Epithelial cell of esophagus (primary cell): ENCODE measurements at regions not wholly inside any gene's neighbourhood (a gene's known extent, or its start where the extent isn't known, plus 50 kb on each side); places are given as distances from the start of the nearest gene placed in this dataset.

Source experiments
- DNase-seq: peaks from one replicate; pipeline ENCODE4 v3.0.0; 2010; ENCODE audit warnings: low read depth
- H3K4me3 ChIP-seq: 2 replicates; pipeline ENCODE4 v1.5.1; 2011; ENCODE audit warnings: mild to moderate bottlenecking, low read length, control low read depth
- TF ChIP-seq, protein P1 (sequence below): IDR thresholded peaks from 2 replicates; pipeline ENCODE4 v1.5.1; 2011; ENCODE audit warnings: low read depth, mild to moderate bottlenecking, low read length, control low read depth, inconsistent platforms; ENCODE audit not compliant: insufficient read depth; ENCODE audit errors: missing control alignments

DNA sequence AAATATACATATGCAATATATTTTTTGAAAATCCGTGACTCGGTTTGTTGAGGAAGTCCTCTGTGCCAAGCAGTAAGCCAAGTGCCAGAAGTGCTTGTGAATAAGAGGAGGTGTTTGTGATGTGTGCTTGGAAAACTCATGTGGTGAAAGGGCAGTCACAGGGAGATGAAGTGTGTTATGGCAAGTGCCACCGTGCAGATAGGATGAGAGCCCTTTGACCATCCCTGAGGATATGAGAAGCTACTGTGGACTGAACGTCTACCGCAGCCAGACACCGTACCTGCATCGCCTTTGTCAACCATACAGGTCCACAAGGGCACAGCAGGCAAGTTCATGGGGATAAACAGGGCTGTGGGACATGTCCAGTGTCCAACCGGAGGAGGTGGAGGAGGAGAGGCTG is 288.9 kb upstream of the MYT1L start:
- no peak for DNase-seq
- TF ChIP-seq, protein P1, sequence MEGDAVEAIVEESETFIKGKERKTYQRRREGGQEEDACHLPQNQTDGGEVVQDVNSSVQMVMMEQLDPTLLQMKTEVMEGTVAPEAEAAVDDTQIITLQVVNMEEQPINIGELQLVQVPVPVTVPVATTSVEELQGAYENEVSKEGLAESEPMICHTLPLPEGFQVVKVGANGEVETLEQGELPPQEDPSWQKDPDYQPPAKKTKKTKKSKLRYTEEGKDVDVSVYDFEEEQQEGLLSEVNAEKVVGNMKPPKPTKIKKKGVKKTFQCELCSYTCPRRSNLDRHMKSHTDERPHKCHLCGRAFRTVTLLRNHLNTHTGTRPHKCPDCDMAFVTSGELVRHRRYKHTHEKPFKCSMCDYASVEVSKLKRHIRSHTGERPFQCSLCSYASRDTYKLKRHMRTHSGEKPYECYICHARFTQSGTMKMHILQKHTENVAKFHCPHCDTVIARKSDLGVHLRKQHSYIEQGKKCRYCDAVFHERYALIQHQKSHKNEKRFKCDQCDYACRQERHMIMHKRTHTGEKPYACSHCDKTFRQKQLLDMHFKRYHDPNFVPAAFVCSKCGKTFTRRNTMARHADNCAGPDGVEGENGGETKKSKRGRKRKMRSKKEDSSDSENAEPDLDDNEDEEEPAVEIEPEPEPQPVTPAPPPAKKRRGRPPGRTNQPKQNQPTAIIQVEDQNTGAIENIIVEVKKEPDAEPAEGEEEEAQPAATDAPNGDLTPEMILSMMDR: no peak
- H3K4me3 ChIP-seq: no peak overlapping the region

DNA sequence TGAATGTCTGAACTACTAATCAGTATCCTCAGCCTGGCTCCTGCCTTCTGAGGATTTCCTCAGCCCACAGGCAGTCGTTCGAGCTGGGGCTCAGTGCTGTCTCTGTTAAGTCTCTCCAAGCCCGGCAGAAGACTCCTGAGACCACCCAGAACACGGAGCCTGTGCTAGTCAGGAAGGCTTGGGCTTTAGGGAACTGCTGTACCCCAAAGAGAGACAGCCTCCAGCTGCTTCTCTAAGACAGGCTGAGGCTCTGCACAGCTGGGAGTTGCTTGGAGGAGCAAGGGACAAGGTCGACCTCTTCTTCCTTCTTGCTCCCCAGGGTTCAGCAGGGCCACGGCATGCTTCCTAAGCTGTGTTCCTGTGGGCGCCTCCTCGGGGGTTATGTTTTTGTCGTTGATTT is 283.4 kb upstream of the MYT1L start:
- DNase-seq: no peak
- no peak overlapping the region for H3K4me3 ChIP-seq
- TF ChIP-seq, protein P1: no peak

DNA sequence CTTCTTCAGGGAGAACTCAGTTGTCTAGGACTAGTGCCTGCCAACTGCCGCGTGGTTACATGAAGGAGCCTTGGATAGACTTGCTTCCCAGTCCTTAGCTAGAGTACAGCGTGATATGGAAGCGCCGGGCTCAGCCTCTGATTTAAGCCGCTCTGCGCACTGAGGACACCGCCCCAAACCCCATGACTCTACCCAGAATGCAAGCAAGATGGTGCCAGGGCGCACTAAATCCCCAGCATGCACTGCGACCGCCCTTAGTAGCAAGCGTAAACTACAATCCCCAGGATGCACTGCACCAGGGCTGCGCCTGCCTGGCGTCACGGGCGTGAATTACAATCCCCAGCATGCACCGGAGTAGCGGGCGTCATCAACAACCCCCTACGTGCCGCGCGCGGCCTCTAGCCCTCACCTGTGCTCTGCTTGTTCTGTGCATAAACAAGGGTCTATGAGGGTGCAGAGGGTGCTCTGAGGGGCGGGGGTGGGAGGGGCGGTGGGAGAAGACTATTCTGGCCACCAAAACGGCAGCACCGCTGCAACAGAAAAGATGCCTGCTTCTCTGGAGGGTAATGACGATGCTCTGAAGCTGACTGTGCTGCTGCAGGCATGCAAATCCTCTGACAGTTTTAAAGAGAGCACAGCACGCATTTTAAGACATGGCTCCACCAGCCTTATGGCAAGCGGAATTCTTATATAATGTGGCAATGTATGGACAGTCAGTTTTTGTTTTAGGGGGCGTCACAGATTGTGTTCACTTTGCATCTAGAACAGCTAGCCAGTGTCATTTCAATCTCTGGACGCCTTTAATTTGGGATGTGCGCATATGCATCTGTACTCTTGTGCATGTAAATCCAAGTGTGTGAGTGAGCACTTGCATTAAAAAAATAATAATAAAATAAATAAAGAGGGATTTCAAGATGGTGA is 282.5 kb upstream of the MYT1L start:
- TF ChIP-seq, protein P1: peak; percentile 9
- peak overlapping the region; percentile 54 for H3K4me3 ChIP-seq
- DNase-seq: peak; percentile 94

DNA sequence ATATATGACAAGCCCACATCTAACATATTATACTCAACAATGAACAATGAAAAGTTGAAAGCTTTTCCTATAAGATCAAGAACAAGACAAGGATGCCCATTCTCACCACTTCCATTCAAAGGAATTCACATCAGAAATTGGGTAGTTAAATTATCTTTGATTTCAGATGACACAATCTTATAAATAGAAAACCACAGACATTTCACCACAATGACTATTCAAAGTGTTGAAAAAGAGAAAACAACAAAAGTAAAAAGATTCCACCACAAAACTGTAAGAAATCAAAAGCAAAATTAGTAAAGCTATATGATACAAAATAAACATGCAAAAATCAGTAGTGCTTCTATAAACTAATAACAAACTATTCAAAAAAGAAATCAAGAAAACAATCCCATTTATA is 279.7 kb upstream of the MYT1L start:
- TF ChIP-seq, protein P1: no peak
- H3K4me3 ChIP-seq: no peak overlapping the region
- DNase-seq: no peak

DNA sequence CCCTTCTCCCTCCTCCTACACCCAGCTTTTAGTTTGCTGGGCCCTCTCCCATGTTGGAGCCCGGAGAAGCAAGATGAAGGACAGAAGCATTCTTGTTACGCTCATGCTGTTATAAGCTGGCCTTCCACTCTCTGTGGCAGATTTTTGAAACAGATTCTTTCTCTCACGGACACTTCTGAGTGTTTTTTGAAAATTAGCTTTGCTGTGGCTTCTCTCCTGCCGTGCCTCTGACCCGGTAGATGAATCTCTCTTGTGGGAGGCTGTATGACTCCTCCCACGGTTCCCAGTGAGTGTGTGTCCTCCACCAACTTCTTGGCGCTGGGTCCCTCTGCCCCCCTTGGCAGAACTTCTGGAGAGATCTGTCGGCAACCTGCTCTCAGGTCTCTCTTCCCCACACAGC is 269.3 kb upstream of the MYT1L start:
- DNase-seq: no peak
- H3K4me3 ChIP-seq: no peak overlapping the region
- TF ChIP-seq, protein P1: no peak

DNA sequence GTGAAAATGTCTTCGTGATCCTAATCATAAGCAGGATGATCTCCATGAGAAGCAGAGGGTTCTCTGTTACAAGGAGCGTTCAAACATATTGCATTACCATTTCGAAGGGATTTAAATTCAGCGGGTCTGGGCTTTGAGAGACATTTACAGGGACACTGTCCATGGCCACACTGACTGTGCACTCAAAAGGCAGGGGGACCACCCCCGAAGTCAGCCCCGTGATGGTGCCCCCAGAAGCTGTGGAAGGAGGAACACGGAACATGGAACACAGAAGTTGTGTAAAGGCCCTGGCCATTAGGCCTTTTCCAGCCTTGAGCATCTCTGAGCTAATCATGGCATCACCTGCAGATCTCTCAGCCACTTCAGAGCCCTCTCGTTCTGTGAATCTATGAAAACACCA is 268.4 kb upstream of the MYT1L start:
- DNase-seq: no peak
- TF ChIP-seq, protein P1: no peak
- no peak overlapping the region for H3K4me3 ChIP-seq

DNA sequence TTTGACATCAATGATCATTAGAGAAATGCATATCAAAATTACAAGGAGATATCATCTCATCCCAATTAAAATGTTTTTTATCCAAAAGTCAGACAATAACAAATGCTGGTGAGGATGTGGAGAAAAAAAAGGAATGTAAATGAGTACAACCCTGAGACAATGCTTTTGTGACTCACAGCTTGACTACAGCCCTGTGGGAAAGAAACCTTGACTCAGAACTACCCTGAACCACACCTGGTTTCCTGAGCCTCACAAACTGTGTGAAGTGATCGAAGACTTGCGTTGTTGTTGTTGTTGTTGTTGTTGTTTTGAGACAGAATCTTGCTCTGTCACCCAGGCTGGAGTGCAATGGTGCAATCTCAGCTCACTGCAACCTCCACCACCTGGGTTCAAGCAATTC is 266.6 kb upstream of the MYT1L start:
- no peak overlapping the region for H3K4me3 ChIP-seq
- peak; percentile 58 for DNase-seq
- TF ChIP-seq, protein P1: no peak
